Osteocyte (in vitro differentiated cells): ENCODE measurements at regions not wholly inside any gene's neighbourhood (a gene's known extent, or its start where the extent isn't known, plus 50 kb on each side); places are given as distances from the start of the nearest gene placed in this dataset.

Source experiments
- DNase-seq: peaks from one replicate; pipeline ENCODE4 v3.0.0; 2021; ENCODE audit warnings: mixed read lengths; ENCODE audit not compliant: unreplicated experiment; ENCODE audit errors: extremely low spot score
- H3K27ac Mint-ChIP-seq: one replicate; pipeline ENCODE4 v1.8.0; 2021; ENCODE audit warnings: mild to moderate bottlenecking, mixed read lengths; ENCODE audit not compliant: unreplicated experiment
- H3K27me3 Mint-ChIP-seq: one replicate; pipeline ENCODE4 v1.8.0; 2021; ENCODE audit warnings: mixed read lengths; ENCODE audit not compliant: unreplicated experiment
- H3K36me3 Mint-ChIP-seq: one replicate; pipeline ENCODE4 v1.8.0; 2021; ENCODE audit warnings: mixed read lengths; ENCODE audit not compliant: unreplicated experiment
- H3K4me1 Mint-ChIP-seq: one replicate; pipeline ENCODE4 v1.8.0; 2021; ENCODE audit warnings: mixed read lengths; ENCODE audit not compliant: unreplicated experiment
- H3K4me3 Mint-ChIP-seq: one replicate; pipeline ENCODE4 v1.8.0; 2021; ENCODE audit warnings: mild to moderate bottlenecking, moderate library complexity, mixed read lengths; ENCODE audit not compliant: unreplicated experiment
- H3K9me3 Mint-ChIP-seq: one replicate; pipeline ENCODE4 v1.8.0; 2021; ENCODE audit warnings: mixed read lengths; ENCODE audit not compliant: unreplicated experiment
- TF ChIP-seq, protein P1 (sequence below): fragments of 200-600 bp; sonication (generic); IDR thresholded peaks from 2 replicates; pipeline ENCODE4 v1.5.0; 2021; ENCODE audit warnings: antibody characterized with exemption, mild to moderate bottlenecking, moderate library complexity

DNA sequence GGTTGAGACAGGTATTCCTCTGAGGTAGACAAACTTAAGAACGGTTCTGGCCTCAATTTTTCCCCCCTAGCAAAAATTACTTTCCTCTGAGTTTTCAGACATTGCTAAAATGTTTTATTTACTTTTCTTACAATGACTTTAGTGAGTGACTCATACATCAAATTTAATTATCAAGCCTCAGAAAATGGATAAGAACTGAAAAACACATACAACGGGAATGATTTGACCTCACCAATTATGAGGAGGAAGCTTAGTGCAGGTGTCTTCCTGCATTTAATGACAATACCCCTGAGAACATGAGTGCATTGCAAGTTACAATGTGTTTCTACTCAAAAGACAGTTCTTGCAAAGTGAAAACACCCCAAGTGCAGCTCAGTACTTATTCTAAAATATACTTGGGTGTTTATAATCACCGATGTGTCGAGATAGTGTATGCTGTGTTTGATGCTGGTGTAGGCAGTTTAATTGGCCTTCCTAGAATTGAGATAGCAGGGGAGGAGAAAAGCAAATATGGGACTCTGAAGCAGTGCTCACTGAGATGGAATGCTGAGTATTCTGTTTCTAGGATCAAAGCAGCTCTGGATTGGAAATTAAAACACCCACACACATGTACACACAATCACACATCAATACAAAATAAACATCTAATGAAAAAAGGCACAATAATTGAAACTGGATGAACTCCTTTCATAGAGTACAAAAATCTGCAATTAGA, 189.5 kb upstream of the SLC10A2 start:
- TF ChIP-seq, protein P1, sequence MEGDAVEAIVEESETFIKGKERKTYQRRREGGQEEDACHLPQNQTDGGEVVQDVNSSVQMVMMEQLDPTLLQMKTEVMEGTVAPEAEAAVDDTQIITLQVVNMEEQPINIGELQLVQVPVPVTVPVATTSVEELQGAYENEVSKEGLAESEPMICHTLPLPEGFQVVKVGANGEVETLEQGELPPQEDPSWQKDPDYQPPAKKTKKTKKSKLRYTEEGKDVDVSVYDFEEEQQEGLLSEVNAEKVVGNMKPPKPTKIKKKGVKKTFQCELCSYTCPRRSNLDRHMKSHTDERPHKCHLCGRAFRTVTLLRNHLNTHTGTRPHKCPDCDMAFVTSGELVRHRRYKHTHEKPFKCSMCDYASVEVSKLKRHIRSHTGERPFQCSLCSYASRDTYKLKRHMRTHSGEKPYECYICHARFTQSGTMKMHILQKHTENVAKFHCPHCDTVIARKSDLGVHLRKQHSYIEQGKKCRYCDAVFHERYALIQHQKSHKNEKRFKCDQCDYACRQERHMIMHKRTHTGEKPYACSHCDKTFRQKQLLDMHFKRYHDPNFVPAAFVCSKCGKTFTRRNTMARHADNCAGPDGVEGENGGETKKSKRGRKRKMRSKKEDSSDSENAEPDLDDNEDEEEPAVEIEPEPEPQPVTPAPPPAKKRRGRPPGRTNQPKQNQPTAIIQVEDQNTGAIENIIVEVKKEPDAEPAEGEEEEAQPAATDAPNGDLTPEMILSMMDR: no peak
- Mint-ChIP-seq H3K4me1 (no peaks in the 10 kb centered on the region), H3K4me3 (no peak overlapping the region), H3K27me3 (no peaks in the 10 kb centered on the region), H3K27ac (no peak overlapping the region), H3K9me3 (peaks cover 3% of the 10 kb centered on the region), H3K36me3 (no peaks in the 10 kb centered on the region)
- no peak for DNase-seq

DNA sequence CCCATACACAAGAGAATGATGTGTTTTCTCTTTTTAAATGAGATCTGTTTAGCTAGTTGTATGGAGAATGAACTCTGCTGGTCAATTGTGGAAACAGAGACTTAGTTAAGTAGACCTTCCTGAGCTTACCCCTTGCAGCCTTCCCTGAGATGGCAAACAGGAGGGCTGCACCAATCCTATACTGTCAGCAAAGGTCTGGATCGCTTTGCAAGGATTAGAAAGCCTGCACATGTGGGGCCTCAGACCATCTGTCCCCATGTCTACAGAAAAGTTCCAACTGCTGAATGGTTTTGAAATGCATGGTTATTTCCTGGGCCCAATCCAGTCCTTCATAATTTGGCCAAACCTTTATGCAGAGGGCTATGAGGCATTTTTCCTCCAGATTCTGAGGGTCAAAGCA, 183.9 kb upstream of the SLC10A2 start:
- Mint-ChIP-seq H3K4me3 (no peak overlapping the region), H3K9me3 (peaks cover 8% of the 10 kb centered on the region), H3K36me3 (no peaks in the 10 kb centered on the region), H3K27ac (no peak overlapping the region), H3K4me1 (no peaks in the 10 kb centered on the region), H3K27me3 (no peaks in the 10 kb centered on the region)
- DNase-seq: no peak
- TF ChIP-seq, protein P1: no peak

DNA sequence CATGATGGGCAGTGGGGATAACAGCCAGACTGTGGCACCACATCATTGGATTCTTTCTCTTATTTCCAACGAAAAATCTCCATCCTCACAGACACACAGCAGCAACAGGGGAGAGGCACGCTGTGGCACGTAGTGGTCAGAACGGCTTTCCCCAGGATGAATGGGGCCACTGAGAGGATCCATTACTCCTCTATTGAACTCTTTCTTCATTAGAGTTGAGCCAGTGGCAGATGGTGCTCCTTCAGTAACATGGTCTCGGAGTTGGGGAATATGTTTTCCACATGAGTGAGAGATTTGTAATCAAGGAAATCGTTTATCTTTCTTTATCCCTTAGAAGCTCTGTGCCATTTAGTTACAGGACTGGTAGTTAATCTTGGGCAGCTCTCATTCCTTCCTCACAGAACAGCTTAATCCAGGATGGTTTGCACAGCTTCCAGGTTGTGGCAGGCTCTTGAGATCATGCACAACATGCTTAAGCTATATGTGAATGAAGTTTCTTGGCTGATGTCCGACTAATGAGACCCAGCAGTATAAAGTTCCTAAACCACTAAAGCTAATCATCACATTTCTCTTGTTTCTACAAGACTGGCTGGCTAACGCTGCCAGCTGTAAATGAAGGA, 180.5 kb upstream of the SLC10A2 start:
- no peak for DNase-seq
- no peaks in the 10 kb centered on the region for H3K36me3 Mint-ChIP-seq
- no peaks in the 10 kb centered on the region for H3K4me1 Mint-ChIP-seq
- H3K27me3 Mint-ChIP-seq: no peaks in the 10 kb centered on the region
- H3K27ac Mint-ChIP-seq: no peak overlapping the region
- TF ChIP-seq, protein P1: no peak
- no peak overlapping the region for H3K4me3 Mint-ChIP-seq
- H3K9me3 Mint-ChIP-seq: peaks cover 8% of the 10 kb centered on the region

DNA sequence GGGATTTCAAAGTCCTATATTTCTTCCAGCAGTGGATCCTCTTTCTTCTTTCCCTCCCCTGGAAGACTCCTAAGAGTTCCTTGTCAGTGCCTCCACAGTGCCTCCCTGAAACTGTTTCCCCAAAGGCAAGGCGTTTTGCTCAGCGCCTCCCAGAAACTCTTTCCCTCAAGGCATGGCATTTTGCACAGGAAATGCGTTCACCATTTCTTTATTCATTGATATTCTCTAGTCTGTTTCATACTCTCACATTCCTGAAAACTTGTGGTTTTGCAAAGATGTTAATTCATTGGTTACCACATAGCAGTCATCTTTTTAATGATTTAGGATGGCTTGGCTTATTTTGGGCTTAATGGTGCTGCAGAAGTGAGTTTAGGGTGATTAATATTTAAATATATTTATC, 177.3 kb upstream of the SLC10A2 start:
- no peaks in the 10 kb centered on the region for H3K4me1 Mint-ChIP-seq
- H3K36me3 Mint-ChIP-seq: no peaks in the 10 kb centered on the region
- no peak overlapping the region for H3K27ac Mint-ChIP-seq
- peaks cover 4% of the 10 kb centered on the region for H3K9me3 Mint-ChIP-seq
- TF ChIP-seq, protein P1: no peak
- DNase-seq: no peak
- H3K4me3 Mint-ChIP-seq: no peak overlapping the region
- H3K27me3 Mint-ChIP-seq: no peaks in the 10 kb centered on the region

DNA sequence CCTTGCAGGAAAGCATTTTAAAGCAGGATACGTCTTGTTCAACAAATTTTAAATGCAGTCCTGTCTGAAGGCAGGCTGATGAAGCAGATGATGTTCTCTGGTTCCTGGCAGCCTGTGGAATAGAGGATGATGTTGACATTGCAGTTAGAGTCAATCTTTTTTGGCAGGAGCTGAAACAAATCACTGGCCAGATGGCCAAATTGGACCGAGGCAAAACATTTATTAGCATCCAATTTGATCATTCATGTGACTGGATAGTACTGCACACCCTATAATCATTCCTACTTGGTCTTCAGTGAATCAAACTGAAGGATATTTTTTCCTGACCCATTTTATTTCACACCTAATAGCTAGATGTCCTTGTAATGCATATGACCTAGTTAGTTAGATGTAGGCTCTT, 172.2 kb upstream of the SLC10A2 start:
- Mint-ChIP-seq H3K36me3 (no peaks in the 10 kb centered on the region), H3K9me3 (no peaks in the 10 kb centered on the region), H3K4me1 (no peaks in the 10 kb centered on the region), H3K27me3 (no peaks in the 10 kb centered on the region), H3K27ac (no peak overlapping the region), H3K4me3 (no peak overlapping the region)
- DNase-seq: no peak
- TF ChIP-seq, protein P1: no peak
